ENCODE measurements at regions not wholly inside any gene's neighbourhood (a gene's known extent, or its start where the extent isn't known, plus 50 kb on each side); places are given as distances from the start of the nearest gene placed in this dataset.

GRCh38 chr13:78476910-78477309 lies 126.4 kb downstream of the POU4F1 start:
- TF ChIP-seq CTCF (IDR thresholded peaks at IDR 0.05): no peak
- no peaks in the 10 kb centered on the region for H3K36me3 Mint-ChIP-seq (ENCODE audit: low read depth)
- no peak overlapping the region for H3K4me3 Mint-ChIP-seq

GRCh38 chr13:78468621-78469020 lies 134.7 kb downstream of the POU4F1 start:
- Mint-ChIP-seq H3K4me3 (no peak overlapping the region), H3K36me3 (ENCODE audit: low read depth) (no peaks in the 10 kb centered on the region), H3K4me1 (no peaks in the 10 kb centered on the region), H3K27ac (no peak overlapping the region), H3K27me3 (ENCODE audit: low read depth, poor library complexity) (no peaks in the 10 kb centered on the region), H3K9me3 (no peaks in the 10 kb centered on the region)
- TF ChIP-seq CTCF (IDR thresholded peaks at IDR 0.05): no peak
- DNase-seq: no peak

More at GRCh38 chr13:78476910-78477309, 126.4 kb downstream of the POU4F1 start:
- no peaks in the 10 kb centered on the region for H3K4me1 Mint-ChIP-seq
- no peak for DNase-seq
- no peak overlapping the region for H3K27ac Mint-ChIP-seq
- no peaks in the 10 kb centered on the region for H3K9me3 Mint-ChIP-seq
- H3K27me3 Mint-ChIP-seq (ENCODE audit: low read depth, poor library complexity): no peaks in the 10 kb centered on the region

GRCh38 chr13:78465250-78465649 lies 138.1 kb downstream of the POU4F1 start:
- no peak for DNase-seq
- H3K4me3 Mint-ChIP-seq: no peak overlapping the region
- H3K36me3 Mint-ChIP-seq (ENCODE audit: low read depth): no peaks in the 10 kb centered on the region
- H3K27ac Mint-ChIP-seq: no peak overlapping the region
- H3K4me1 Mint-ChIP-seq: no peaks in the 10 kb centered on the region
- no peak for TF ChIP-seq CTCF (IDR thresholded peaks at IDR 0.05)
- H3K9me3 Mint-ChIP-seq: no peaks in the 10 kb centered on the region
- peaks cover 4% of the 10 kb centered on the region for H3K27me3 Mint-ChIP-seq (ENCODE audit: low read depth, poor library complexity)

GRCh38 chr13:78460176-78460575 lies 143.2 kb downstream of the POU4F1 start:
- Mint-ChIP-seq H3K27me3 (ENCODE audit: low read depth, poor library complexity) (peaks cover 4% of the 10 kb centered on the region), H3K27ac (no peak overlapping the region), H3K4me3 (no peak overlapping the region), H3K4me1 (no peaks in the 10 kb centered on the region), H3K9me3 (no peaks in the 10 kb centered on the region), H3K36me3 (ENCODE audit: low read depth) (no peaks in the 10 kb centered on the region)
- no peak for DNase-seq
- no peak for TF ChIP-seq CTCF (IDR thresholded peaks at IDR 0.05)

- no peaks in the 10 kb centered on the region for H3K36me3 Mint-ChIP-seq (ENCODE audit: low read depth)
These were observed 159.5 kb downstream of the POU4F1 start for GRCh38 chr13:78443839-78444238.

More at GRCh38 chr13:78443839-78444238, 159.5 kb downstream of the POU4F1 start:
- DNase-seq: no peak
- TF ChIP-seq CTCF (IDR thresholded peaks at IDR 0.05): no peak
- Mint-ChIP-seq H3K4me3 (no peak overlapping the region), H3K9me3 (no peaks in the 10 kb centered on the region), H3K27me3 (ENCODE audit: low read depth, poor library complexity) (no peaks in the 10 kb centered on the region), H3K27ac (no peak overlapping the region), H3K4me1 (no peaks in the 10 kb centered on the region)
